LNCAP (cell line): ENCODE measurements at regions not wholly inside any gene's neighbourhood (a gene's known extent, or its start where the extent isn't known, plus 50 kb on each side); places are given as distances from the start of the nearest gene placed in this dataset.

Experiments used
- CTCF ChIP-seq: fragments of 450-650 bp; IDR thresholded peaks from 2 replicates; pipeline ENCODE4 v1.5.1; 2017; ENCODE audit warnings: mild to moderate bottlenecking

DNA sequence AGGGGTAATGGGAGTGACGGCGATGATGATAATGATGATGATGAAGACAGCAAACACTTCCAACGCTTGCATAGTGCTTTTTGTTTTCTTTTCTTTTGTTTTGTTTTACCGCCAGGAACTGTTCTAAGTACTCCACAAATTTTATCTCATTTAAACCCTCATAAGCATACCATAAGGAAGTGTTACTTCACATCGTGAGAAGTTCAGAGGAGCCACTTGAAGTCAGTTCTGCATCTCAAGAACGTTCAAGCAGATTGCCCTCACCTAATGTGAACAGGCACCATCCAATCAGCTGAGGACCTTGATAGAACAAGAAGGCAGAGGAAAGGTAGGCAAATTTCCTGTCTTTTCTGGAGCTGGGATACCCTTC is 104.1 kb downstream of the LSM3 start:
- TF ChIP-seq CTCF: no peak

DNA sequence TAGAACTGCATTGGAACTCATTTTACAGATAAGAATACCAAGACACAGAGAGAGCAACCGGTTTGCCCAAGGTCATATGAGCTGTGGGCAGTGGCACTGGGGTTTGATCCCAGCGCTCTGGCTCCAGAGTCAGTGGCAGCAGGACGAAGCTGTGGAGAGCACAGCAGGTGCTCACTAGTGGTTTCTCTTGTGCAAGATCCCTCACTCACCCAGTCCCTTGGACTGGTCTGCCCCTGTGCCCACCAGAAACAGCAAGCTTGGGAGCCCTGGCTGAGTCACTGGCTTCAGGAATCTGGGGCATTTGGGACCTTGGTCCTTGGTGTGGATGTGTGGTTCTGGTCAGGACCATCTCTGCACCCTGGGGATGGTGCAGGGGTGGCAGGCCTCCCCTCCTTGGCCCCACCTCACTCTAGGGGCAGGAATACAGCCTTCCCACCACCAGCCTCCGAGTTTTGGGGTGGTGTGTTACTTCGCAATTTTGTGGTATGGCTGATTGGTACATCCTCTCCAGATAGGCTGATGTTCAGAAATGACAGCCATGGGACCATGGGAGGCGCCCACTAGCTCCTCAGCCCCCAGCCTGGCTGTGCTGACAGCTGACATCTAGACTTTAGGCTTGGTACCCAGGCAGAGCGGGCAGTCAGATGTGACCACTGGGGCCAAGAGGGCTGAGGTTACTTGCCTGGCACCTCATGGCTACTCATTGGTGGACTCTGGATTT is 104.6 kb downstream of the LSM3 start:
- no peak for TF ChIP-seq CTCF

DNA sequence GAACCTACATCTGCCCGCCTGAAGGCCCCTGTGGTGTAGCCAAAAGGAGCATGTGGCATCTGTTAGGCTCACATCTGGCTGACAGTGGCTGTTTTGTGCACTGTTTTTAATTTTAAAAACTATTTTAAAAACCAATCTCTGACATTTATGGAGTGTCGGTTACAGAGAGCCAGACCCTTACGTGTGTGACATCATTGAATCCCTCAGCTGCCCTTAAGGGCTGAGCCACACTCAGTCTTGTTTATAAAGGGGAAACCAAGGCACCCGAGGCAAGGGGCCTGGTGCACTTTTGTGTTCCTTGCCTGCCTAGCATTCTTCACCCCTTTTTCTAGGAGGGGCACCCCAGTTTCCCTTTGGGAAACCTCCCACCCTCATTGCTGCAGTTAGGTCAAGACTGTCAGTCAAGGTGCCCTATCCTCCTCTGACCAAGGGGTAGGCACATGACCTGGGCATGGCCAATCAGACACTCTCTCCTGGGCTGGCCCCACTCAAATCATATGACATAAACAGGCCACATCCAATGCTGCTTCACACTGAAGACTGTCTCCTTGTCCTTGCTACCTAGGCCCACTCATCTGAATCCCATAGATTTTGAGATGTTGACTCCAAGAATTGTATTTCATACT is 105.3 kb downstream of the LSM3 start:
- TF ChIP-seq CTCF: no peak

DNA sequence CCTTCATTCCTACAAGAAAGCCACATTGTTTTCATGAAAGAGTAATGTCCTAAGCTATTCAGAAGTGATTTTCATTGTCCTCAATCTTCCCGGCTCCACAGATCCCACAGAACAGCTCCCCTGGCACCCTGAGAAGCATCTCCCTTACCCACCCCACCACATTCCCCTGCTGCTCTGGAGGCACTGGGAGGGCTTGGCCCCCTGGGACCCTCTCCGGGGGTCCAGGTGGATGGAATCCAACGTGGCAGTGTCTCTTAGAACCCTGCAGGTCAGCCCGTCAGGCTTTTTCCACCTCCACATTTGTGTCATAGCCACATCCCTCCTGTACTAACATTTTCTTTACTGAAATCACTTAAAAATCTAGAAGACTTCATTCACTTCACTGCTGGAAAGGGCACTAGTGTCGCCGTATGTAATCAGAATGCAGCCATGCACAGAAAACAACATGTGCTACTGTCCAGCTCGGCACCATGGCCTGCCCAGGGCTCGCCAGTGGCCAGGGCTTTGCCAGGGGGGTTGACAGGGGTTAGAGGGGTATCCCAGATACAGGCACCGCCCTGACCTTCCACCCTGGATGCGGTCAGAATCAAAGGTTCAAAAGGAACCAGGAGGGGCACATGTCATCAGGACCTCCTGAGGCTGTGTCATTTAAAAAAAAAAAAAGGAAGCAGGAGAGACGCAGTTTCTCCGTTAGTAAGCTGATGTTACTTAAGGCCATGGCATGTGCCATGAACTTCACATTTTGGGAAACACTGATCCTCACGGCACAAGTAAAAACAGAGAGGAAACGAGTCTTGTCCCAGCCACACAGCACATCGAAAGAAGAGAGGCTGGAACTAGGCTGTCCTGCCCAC is 106.3 kb downstream of the LSM3 start:
- TF ChIP-seq CTCF: no peak

DNA sequence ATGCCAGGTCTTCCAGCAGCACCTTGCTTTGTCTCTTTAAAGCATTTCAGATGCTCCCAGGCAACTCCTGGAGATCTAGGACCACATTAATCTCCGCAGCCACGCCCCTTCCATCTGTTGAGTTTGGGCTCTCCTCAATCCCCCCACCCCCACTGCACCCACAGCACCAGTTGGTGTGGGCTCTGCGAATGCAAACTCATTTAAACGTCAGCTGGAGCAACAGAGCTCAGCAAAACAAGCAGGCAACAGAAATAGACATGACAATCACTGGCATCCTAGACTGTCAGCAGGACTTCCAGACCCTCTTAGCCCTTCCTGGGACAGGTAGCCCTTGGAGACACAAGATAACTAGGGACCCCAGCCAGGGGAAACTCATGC is 106.9 kb downstream of the LSM3 start:
- no peak for TF ChIP-seq CTCF

DNA sequence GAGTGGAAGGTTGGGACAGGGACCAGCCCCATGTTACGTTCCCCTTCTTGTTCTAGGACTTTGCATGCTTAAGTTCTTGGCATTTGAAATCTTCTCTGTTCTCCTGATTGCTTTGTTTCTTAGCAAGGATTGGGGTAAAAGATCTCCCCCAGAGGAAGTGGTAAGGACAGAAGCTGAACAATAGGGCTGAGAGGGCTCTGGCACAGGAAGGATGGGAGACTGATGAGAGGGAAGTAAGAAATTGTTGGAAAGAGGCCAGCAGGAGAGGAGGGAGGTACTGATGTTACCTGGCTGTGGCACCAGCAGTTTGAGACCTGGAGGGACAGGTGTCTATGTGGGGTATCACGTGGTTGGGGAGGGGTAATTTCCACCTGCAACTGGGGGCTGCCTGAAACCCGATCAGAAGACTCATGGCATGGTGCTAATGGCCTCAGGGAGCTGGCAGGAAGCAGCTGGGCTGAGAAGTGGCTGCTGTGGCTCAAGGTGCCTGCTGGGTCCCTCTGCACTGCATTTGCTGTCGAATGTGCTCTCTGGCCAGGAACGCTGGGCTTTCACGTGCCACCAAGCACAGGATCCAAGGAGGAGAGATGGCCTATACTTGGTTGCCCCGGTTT is 108.4 kb downstream of the LSM3 start:
- TF ChIP-seq CTCF: no peak

GRCh38 chr3:14288177-14288788 is 109.7 kb downstream of the LSM3 start:
- no peak for TF ChIP-seq CTCF
